Type B pancreatic cell (in vitro differentiated cells): ENCODE measurements at regions not wholly inside any gene's neighbourhood (a gene's known extent, or its start where the extent isn't known, plus 50 kb on each side); places are given as distances from the start of the nearest gene placed in this dataset.

ENCODE experiments used
- DNase-seq: peaks from one replicate; pipeline ENCODE4 v3.0.0; 2021; ENCODE audit warnings: mixed read lengths; ENCODE audit not compliant: unreplicated experiment; ENCODE audit errors: extremely low spot score
- H3K27ac Mint-ChIP-seq: 2 replicates; pipeline ENCODE4 v1.8.0; 2021; ENCODE audit warnings: mild to moderate bottlenecking, mixed read lengths
- H3K27me3 Mint-ChIP-seq: 2 replicates; pipeline ENCODE4 v1.8.0; 2021; ENCODE audit warnings: mixed read lengths
- H3K36me3 Mint-ChIP-seq: 2 replicates; pipeline ENCODE4 v1.8.0; 2021; ENCODE audit warnings: mixed read lengths
- H3K4me1 Mint-ChIP-seq: one replicate; pipeline ENCODE4 v1.8.0; 2021; ENCODE audit warnings: mixed read lengths; ENCODE audit not compliant: unreplicated experiment
- H3K4me3 Mint-ChIP-seq: 2 replicates; pipeline ENCODE4 v1.8.0; 2021; ENCODE audit warnings: mild to moderate bottlenecking, mixed read lengths
- H3K9me3 Mint-ChIP-seq: 2 replicates; pipeline ENCODE4 v1.8.0; 2021; ENCODE audit warnings: mixed read lengths
- TF ChIP-seq, protein P1 (sequence below): fragments of 200-600 bp; sonication (generic); conservative IDR thresholded peaks from 2 replicates; pipeline ENCODE4 v1.5.0; 2021; ENCODE audit warnings: antibody characterized with exemption, mild to moderate bottlenecking

DNA sequence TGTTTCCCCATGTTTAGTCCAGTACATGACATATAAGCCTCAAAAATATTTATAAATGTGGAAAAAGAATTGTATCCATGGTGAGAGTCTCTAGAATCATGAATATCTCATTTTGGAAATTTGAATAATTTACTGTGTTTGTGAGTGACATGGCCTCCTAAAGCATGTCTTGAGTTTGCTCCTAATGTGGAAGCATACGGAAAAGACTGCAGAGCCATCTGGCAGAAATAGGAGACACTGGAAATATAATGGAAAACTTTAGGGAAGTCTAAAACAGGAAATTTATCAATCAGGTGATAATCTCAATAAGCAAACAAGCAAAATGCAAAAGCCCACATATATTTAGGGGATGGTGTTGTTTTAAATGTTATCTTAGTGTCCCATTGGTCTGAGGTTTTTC is 465.0 kb downstream of the TDRD3 start:
- Mint-ChIP-seq H3K36me3 (no peaks in the 10 kb centered on the region), H3K9me3 (peaks cover 17% of the 10 kb centered on the region), H3K27ac (no peak overlapping the region), H3K4me1 (no peaks in the 10 kb centered on the region), H3K27me3 (no peaks in the 10 kb centered on the region), H3K4me3 (no peak overlapping the region)
- TF ChIP-seq, protein P1, sequence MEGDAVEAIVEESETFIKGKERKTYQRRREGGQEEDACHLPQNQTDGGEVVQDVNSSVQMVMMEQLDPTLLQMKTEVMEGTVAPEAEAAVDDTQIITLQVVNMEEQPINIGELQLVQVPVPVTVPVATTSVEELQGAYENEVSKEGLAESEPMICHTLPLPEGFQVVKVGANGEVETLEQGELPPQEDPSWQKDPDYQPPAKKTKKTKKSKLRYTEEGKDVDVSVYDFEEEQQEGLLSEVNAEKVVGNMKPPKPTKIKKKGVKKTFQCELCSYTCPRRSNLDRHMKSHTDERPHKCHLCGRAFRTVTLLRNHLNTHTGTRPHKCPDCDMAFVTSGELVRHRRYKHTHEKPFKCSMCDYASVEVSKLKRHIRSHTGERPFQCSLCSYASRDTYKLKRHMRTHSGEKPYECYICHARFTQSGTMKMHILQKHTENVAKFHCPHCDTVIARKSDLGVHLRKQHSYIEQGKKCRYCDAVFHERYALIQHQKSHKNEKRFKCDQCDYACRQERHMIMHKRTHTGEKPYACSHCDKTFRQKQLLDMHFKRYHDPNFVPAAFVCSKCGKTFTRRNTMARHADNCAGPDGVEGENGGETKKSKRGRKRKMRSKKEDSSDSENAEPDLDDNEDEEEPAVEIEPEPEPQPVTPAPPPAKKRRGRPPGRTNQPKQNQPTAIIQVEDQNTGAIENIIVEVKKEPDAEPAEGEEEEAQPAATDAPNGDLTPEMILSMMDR = no peak
- no peak for DNase-seq

DNA sequence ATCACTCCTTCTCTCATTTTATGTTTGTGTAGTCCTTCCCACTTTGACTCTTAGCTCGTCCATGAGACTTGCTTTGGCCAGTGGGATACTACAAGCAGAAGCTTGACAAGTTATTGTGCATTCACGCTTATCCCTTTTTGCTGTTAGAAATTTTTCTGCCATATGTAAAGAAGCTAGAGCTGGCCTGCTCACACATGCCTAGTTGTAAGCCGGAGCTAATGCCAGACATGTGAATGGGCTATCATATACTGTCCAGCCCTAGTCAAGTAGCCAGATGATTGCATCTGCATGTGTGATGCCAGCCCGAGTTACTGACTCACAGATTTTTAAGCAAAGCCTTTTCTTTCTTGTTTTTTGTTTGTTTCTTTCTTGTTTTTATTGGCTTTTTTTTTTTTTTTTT is 460.7 kb downstream of the TDRD3 start:
- no peak for DNase-seq
- TF ChIP-seq, protein P1 = no peak
- Mint-ChIP-seq H3K27me3 (no peaks in the 10 kb centered on the region), H3K4me1 (no peaks in the 10 kb centered on the region), H3K36me3 (no peaks in the 10 kb centered on the region), H3K4me3 (no peak overlapping the region), H3K9me3 (peaks cover 7% of the 10 kb centered on the region), H3K27ac (no peak overlapping the region)

DNA sequence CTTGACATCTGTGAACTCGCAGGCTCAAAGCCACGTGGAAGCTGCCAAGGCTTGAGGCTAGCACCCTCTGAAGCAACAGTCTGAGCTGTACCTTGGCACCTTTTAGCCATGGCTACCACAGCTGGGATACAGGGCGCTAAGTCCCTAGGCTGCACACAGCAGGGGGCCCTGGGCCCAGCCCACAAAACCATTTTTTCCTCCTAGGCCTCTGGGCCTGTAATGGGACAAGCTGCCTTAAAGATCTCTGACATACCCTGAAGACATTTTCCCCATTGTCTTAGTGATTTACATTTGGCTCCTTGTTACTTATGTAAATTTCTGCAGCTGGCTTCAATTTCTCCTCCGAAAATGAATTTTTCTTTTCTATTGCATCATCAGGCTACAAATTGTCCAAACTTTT is 455.9 kb downstream of the TDRD3 start:
- DNase-seq = no peak
- H3K36me3 Mint-ChIP-seq = no peaks in the 10 kb centered on the region
- no peaks in the 10 kb centered on the region for H3K27me3 Mint-ChIP-seq
- no peak overlapping the region for H3K4me3 Mint-ChIP-seq
- H3K27ac Mint-ChIP-seq = no peak overlapping the region
- TF ChIP-seq, protein P1 = no peak
- no peaks in the 10 kb centered on the region for H3K4me1 Mint-ChIP-seq
- peaks cover 7% of the 10 kb centered on the region for H3K9me3 Mint-ChIP-seq

DNA sequence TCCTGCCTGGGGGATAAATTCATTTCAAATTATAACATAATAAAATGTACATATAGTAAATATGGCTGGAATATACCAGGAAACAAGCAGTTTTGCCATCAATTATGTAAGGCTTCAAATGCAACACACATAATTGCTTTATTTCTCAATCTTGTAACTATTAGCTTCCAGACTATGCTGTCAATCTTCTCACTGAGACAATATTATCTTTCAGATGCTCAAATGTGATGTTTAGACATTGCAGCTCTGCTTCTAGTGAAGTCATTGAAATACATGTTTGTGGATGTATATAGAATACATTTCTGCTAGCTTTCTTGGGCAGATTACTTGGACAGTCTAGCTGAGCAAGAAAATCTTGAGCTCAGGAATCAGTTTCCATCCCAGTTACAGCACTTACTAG is 454.4 kb downstream of the TDRD3 start:
- no peak for DNase-seq
- H3K4me1 Mint-ChIP-seq = no peaks in the 10 kb centered on the region
- peaks cover 7% of the 10 kb centered on the region for H3K9me3 Mint-ChIP-seq
- H3K36me3 Mint-ChIP-seq = no peaks in the 10 kb centered on the region
- H3K4me3 Mint-ChIP-seq = no peak overlapping the region
- TF ChIP-seq, protein P1 = no peak
- no peaks in the 10 kb centered on the region for H3K27me3 Mint-ChIP-seq
- no peak overlapping the region for H3K27ac Mint-ChIP-seq

DNA sequence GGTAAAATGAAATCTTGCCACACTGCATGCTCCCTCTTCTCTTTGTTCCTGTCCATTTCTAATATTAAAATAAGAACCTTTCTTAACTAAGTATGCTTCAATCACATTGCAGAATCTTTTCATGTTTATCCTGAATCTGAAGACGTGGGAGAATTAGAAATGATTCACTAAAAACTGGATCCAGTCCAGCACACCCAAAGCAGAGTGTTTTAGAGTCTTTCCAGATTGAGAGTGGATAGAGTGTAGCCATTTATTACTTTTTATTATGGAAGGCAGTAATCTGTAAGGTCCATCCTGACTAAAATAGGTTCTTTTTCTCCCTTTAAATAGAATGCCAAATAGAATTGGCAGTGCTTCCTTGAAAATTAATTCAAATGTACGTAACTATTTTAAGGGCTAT is 453.5 kb downstream of the TDRD3 start:
- TF ChIP-seq, protein P1 = no peak
- Mint-ChIP-seq H3K27me3 (no peaks in the 10 kb centered on the region), H3K36me3 (no peaks in the 10 kb centered on the region), H3K4me3 (no peak overlapping the region), H3K27ac (no peak overlapping the region), H3K4me1 (no peaks in the 10 kb centered on the region), H3K9me3 (peaks cover 7% of the 10 kb centered on the region)
- DNase-seq = no peak

DNA sequence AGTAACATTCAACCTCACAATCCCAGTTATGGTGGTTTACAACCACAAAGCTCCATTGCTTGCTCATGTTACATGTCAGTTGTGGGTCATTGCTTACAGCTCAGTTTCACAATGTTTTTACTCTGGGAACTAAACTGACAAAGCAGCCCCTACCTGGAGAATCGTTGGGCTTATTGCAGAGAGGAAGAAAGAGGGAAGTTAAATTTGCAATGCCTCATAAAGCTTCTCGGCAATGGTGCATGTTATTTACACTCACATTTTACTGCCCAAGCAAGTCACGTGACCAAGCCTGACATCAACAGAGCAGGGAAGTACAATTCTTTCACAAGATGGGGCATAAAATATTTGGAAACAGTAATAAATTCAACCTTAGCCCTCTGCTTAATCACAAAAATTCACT is 441.6 kb downstream of the TDRD3 start:
- DNase-seq = no peak
- no peaks in the 10 kb centered on the region for H3K9me3 Mint-ChIP-seq
- no peak overlapping the region for H3K4me3 Mint-ChIP-seq
- TF ChIP-seq, protein P1 = no peak
- H3K36me3 Mint-ChIP-seq = no peaks in the 10 kb centered on the region
- H3K27ac Mint-ChIP-seq = no peak overlapping the region
- no peaks in the 10 kb centered on the region for H3K4me1 Mint-ChIP-seq
- H3K27me3 Mint-ChIP-seq = no peaks in the 10 kb centered on the region
